GM19397 (cell line): ENCODE measurements at regions not wholly inside any gene's neighbourhood (a gene's known extent, or its start where the extent isn't known, plus 50 kb on each side); places are given as distances from the start of the nearest gene placed in this dataset.

Source experiments
- ATAC-seq: cut with Tn5 transposase; IDR thresholded peaks from one replicate; pipeline ENCODE4 v1.9.1; 2021; ENCODE audit warnings: mild to moderate bottlenecking, moderate library complexity; ENCODE audit not compliant: unreplicated experiment

DNA sequence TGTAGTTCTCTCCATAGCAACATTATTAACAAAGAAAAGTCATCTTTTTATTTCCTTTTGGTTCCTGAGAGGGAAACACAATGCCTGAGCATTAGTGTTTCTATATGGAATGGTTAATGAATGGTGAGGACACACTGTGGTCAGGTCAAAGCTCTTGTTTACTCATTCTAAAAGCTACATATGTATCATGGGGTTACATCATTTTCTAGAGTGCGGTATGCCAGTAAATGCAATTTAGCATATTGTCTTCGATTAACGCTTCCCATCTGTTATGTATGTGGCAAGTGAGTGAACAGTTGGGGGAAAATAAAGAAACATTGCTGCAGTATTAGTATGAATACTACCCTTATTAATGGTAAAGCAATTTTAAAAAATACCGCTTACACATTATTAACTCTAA is 1152.2 kb upstream of the SPRY2 start:
- ATAC-seq, result peak; percentile 58

DNA sequence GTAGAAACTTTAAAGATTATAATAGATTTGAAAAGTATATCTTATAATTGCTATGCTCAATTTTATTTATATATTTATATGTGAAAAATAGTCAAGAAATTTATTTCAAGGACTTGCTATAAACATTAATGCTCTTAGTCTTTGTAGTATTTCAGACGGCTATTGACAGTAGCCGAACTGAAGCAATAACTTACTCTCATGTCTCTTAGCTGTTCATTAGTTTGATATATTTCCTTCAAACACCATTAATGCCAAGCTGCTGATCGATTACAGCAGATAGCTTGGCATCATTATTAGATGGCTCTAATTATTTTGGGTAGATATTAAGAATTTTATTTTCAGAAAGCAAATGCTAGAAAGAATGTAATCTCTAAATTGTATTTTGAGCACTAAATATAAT is 1151.5 kb upstream of the SPRY2 start:
- no peak for ATAC-seq

DNA sequence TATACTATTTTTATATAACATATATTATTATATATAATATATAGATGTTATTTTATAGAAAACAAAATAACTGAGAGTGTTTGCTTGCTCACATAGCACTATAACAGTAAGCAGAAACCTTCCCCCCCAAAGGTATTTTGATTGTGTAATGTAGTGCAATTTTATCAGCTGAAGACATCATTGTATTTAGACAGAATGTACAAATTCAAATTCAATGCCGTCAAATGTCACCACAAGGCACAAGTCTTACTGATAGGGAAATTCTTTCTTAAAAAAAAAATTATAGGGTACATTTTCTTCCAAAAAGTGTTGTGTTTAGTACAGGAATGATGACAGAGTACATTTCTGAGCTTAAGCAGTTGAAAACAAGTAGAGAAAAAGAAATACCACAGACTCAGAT is 1147.1 kb upstream of the SPRY2 start:
- no peak for ATAC-seq

DNA sequence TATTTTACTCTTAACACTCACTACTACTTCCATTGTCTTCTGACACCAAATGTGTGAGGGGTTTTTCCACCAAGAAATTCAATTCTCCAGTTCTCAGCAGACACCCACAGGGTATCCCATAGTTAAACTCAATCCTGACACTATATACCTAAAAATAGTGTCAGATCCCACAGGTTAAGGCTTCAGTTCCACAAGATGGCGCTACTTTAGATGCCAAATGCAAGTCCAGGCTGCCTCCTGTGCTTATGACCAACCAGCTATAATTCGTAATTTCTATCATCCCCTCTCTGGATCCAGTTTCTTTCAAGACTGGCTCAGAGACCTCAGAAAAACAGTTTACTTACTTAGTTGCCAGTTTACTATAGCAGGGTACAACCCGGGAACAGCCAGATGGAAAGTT is 1146.2 kb upstream of the SPRY2 start:
- no peak for ATAC-seq

DNA sequence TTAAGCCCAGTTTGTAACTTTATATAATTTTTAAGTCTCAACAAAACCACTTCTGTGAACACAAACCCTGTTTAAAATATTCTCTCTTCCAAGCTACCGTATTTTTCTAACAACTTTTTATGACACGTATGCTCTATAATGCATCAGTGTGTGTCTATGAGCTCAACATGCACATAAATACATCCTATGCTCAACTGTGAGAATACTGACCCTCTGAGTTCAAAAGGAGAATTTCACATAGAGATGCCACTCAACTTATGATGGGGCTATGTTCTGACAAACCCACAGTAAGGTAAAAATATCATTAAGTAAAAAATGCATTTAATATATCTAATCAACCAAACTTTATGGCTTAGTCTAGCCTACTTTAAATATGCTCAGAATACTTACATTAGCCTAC is 1139.7 kb upstream of the SPRY2 start:
- ATAC-seq, result peak; percentile 52

DNA sequence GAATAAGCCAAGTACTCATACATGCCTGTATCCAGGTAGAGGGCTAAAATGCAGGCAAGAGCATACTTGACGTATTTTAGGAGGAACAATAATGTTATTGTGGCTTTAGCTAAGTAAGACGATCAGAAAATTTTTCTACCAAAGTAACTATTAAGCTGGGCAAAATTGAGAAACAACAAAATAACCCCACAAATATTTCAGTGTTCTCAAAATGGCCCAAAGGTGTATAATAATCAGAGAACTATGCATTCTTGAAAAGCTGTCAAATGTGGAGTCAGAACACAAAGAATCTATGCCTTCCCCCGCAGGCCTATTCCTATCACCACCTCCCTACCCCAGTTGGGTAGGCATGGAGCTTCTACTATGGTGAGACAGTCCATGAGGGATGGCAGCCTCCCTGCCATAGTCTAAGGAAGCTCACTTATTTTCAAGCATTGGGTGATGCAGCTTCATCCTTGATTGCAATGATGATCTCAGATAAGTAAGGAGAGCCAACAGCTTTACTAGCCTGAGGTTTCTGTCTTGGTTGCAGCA is 1132.5 kb upstream of the SPRY2 start:
- no peak for ATAC-seq

DNA sequence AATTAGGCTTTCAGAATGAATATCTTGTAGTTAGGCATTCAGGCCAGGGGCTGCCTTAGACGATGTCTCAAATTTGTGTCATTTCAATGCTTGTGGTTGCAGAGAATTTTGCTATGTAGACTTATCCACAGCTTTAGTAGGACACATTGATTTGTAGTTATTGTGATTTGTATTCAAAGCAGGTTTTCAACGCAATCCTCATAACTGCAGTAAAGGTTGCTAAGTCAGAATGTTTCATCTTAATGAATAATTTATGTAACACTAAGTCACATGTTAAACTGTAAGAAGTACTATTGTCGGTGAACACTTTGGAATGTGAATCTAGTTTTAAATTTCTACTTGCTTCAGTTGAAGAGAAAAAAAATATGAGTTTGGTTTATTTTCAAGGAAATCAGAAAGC is 1117.2 kb upstream of the SPRY2 start:
- ATAC-seq, result no peak

DNA sequence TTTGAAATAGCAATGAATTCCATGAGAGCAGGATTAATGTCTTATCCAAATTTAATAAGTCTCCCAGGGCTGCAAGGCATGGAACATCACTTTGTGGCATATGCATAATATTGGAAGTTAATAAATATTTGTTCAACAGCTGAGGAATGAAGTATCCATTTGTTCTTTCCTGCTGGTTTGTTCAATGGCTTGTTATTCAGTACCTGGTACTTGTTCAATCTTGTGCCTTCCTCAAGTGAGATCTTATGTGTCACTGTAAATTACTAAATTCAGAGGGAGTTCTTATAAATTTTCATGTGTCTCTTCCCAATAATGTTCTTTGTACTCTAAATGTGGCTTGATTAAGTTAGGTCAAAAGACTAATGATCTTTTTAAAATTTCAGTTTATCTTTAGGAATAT is 1105.5 kb upstream of the SPRY2 start:
- no peak for ATAC-seq

DNA sequence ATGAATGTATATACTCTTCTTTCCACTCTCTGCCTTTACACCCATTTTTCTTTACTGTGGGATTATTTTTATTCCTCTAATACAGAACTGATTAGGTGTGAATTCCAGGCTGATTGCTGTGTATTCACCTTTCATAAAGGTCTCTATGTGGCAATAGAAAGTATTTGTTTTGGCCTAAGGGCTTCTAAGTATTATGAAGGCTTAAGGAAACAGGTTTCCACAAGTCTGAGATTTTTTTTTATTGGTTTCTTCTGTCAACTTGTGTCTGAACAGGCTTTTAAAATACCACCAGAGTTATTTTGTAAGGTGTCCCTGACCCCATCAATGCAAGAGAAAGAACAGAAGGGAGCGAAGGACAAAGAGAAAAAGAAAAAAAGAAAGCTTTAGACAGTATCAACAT is 1102.0 kb upstream of the SPRY2 start:
- no peak for ATAC-seq

DNA sequence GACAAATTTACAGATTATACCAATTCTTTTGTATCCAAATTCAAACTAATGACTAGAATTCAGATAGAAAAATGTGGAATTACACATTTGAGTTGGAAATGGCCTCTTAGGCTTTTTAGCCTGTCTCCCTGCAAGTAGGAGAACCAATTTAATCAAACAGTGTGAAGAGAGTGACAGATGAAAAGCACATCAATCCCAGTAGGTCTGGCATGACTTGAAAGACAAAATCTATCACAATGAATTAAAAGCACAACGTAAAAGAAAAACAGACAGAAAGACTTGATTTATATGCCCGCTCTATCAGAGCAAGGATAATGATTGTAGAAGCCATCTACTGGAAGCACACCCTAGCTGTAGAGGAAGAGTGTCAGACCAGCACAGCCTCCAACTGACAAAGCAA is 1084.4 kb upstream of the SPRY2 start:
- ATAC-seq, result no peak

DNA sequence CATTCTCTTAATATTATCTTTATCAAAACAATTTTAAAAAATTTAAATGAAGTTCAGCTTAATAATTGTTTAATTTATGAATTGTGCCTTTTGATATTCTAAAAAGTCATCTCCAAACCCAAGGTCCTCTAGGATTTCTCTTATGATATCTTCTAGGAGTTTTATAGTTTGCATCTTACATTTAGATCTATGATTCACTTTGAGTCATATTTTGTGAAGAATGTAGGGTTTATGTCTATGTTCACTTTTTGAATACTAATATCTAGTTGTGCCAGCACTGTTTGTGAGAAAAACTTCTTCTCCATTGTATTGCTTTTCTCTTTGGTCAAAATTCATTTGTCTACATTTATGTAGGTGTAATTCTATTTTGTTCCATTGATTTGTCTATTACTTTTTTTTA is 1068.4 kb upstream of the SPRY2 start:
- ATAC-seq, result no peak

DNA sequence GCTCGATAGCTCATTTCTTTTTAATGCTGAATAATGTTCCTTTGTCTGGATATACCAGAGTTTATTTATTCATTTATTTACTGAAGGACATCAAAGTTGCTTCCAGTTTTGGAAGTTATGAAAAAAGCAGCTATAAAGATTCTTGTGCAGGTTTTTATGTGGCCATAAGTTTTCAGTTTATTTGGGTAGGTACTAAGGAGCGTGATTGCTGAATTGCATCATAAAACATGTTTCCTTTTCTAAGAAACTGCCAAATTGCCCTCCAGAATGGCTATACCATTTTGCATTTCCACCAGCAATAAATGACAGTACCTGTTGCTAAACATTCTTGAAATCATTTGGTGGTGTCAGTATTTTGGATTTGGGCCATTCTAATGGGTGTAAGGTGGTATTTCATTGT is 1067.7 kb upstream of the SPRY2 start:
- no peak for ATAC-seq

DNA sequence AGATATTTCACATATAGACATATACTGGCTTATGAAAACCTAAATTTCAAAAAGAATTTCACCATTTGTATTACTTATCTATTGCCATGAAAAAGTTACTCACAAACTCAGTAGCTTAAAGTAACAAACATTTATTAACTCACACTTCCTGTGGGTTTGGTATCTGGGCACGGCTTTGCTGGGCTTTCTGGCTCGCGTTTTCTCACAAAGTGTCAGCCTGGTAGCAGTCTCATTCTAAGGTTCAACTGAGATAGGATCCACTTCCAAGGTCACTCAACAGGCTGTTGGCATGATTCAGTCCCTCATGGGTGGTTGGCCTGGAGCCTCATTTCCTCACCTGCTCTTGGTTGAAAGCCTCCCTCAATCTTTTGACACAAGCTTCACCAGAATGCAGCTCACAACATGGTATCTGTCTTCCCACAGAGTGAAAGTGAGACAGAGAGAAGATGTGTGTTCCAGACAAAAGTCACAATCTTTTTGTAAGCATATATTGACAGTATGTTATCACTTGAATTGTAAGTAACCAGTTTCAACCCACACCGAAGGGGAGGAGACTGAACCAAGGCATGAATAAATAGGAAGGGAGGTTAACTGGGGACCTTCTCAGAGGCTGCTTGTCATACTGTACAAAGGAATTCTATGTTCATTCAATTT is 1065.8 kb upstream of the SPRY2 start:
- peak; percentile 89 for ATAC-seq

DNA sequence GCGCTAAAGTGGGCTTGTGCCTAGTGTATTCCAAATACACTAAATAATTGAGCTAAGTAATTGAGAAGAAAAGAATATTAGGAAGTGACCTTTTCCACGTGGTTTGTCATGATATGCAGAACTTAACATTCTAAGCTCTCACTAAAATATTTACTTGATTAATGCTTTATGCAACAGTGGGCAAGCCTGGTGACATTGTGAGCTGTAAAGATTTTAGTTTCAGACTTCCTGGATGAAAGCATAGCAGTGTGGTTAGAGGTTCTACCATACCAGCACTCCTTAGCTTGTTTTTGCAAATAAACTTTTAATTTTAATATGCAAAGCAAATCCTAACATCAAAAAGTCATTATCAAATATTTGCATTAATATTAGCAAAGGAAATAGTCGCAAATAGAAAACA is 1065.1 kb upstream of the SPRY2 start:
- ATAC-seq, result no peak

DNA sequence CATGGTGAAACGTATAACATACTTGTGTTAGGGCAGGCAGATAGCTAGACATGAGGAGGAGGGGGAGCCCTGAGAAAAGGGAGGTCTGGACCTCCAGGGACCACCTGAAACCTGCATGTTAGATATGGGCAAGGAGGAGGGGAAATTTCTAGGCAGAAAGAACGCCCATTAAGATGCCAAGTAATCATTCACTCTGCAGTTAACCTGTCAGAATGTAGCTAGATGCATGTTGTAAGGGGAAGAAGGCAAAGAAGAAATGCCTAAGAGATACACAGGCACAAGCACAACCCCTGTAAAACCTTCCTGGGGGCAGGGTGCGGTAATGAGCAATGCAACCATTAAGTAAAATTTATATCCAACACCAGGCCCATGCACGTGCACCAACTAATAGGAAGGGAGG is 1055.3 kb upstream of the SPRY2 start:
- no peak for ATAC-seq

DNA sequence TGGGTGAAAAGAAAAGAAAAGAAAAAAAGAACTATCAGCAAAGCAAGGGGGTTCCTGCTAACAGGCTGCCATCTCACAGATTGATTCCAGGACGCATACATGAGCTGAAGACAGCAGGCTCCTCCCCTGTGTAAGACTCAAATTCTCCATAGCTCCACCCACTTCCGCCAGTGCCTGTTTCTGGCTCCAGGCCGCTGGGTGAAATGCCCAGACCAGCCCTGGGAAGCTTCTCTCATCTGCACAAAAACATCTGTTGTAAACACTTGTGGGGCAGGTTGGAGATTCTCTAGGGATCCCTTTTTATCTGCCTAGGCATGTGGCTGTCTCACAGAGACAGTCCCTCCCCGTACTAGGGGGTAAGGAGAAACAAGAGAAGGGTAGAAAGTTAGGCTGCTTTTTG is 1054.4 kb upstream of the SPRY2 start:
- ATAC-seq, result no peak

DNA sequence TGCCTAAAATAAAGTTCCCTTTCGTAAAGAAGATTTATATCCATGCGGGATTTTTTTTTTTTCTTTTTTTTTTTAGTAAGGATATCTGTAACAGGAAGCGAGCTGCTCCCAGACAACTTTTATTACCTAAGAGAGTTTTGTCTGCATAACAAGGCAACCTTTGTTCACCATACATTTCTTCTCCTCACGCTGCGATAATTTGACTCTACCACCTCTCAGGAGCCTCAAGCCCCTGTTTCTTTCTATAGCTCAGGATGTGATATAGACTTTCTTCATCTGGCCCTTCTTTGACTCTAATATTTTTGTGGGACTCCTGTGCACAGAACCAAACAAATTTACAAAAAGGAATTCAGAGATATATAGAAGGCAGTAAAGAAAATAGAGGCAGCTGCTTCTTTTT is 1053.7 kb upstream of the SPRY2 start:
- no peak for ATAC-seq

DNA sequence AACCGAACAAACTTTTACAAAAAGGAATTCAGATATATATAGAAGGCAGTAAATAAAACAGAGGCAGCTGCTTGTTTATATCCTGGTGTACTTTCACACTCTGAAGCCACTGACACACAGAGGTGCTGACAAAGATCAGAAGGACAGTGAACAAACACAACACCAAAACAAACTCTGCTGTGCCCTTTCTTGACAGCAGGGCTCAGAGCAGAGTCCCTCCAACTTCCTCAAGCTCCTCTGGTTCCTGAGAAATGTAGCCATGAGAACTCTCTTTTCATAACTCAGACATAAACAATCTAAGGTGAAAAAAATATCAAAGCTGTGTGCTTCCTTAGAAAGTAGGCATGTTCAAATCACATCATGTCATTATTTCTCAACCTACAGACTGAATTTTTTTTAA is 1052.8 kb upstream of the SPRY2 start:
- ATAC-seq, result no peak

DNA sequence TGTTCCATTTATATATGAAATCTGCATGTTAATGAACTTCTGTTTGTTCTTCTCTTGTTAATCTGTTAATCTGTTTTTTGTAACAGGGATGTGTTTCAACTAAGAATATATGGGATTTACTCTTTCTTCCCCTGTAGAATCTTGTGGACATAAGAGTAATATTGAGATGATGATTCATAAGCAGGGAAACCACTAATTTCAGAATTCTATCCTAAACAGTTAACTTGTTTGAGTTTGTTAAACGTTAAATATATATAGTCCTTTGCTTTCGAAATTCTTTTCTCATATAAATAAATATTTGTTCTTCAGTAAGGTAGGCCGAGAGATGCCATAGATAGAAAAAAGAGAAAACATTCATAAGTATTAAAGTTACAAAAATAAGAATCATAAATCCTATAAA is 1052.2 kb upstream of the SPRY2 start:
- ATAC-seq, result no peak

DNA sequence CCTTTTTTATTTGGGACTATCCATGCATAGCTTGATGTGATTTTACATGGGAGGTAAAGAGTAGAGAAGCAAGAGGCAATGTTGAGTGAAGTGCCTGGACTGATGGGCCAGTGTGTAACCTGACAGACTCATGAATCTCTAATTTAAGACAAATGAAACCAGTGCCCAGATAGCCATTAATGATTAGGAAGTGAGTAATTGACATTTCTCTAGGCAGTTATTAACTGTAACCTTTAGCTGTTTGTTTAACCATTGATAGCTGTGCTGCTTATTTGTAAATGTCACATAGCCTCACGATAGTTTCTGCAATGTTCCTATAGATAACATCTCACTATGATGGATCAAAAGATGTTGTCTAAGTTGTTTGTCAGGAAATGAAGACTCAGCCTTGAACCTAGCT is 1047.5 kb upstream of the SPRY2 start:
- ATAC-seq, result no peak

DNA sequence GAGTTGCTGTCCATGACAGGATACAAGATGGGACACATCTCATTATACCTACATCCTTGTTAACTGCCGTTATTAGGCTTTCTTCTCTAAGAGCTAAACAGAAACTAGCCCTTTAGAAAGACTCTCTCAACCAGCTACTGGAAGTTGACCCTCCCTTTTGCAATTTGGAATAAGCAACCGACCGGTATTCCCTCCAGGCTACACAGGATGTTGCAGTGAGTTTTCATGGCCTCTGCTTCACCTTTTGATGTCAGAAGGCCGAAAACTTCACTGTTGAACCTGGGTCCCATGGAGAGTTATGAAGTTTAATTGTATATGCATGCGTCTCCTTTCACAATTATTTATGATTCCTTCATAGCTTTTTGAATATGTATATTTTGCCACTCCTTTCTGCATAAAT is 1042.5 kb upstream of the SPRY2 start:
- no peak for ATAC-seq

DNA sequence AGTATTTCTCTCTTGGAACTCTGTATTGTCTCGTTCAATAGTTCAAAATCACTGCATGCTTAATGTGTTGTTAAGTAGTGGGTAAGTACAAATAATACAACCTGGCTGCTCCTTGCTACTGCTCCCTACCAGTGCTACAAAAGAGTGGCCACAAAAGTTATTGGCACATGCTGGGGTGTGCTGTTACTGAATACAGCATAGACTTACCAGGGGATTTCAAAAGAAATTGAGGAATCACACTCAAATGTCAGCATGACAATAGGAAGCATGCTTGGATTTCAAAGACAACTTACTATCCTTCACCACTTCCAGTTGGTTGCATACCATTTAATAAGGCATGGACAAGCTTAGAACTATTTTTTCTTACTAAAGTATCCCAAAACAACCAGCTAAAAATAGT is 1041.3 kb upstream of the SPRY2 start:
- ATAC-seq, result no peak

DNA sequence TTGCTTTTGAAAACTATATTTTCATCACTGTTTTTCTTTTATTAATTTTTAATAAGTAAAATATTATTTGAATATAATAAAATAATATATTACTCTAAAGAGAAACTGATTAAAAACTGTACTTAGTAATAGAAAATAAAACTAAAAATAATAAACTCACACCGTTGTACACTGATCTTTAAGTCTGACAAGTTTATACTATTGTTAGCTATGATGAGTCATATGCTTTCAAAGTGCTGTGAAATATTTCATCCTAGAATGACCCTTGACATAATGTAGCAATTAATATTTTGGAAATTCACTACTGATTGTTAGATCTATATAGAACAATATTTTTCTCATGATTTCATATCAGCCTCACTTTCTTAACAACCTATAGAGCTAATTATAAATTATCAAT is 1040.6 kb upstream of the SPRY2 start:
- no peak for ATAC-seq
